PC-9 (cell line): ENCODE measurements at regions not wholly inside any gene's neighbourhood (a gene's known extent, or its start where the extent isn't known, plus 50 kb on each side); places are given as distances from the start of the nearest gene placed in this dataset.

Experiments used
- BruUV-seq: library from RNA; stranded (reverse); fragments of 400-500 nt; replicated peaks from 2 replicates; lab custom pipeline; 2021; lab: Mats Ljungman, UMichigan
- CTCF ChIA-PET: fragments of 300-600 bp; sonication (Branson Sonifier 250); formaldehyde crosslinking; loops from one replicate; lab custom pipeline; 2022; ENCODE audit warnings: antibody characterized with exemption; lab: Charles Lee
- POLR2A ChIA-PET: fragments of 300-600 bp; sonication (Branson Sonifier 250); formaldehyde crosslinking; loops from one replicate; lab custom pipeline; 2022; ENCODE audit warnings: antibody characterized with exemption; ENCODE audit not compliant: unreplicated experiment; lab: Charles Lee
- DNase-seq, 2 experiments: peaks; one replicate each; pipeline versions ENCODE4 v3.0.0 to v3.0.0-alpha.2; 2015 to 2022; ENCODE audit warnings: mixed read lengths in 1 of 2
- H2AFZ ChIP-seq: fragments of 200-600 bp; sonication (generic); 2 replicates; pipeline ENCODE4 v1.8.1; 2017; ENCODE audit warnings: antibody characterized with exemption
- H3F3A ChIP-seq: fragments of 200-600 bp; sonication (generic); 2 replicates; pipeline ENCODE4 v1.8.1; 2017; ENCODE audit warnings: antibody characterized with exemption, mild to moderate bottlenecking, low read depth; ENCODE audit not compliant: insufficient read depth
- H3K27ac ChIP-seq: fragments of 200-600 bp; sonication (generic); 2 replicates; pipeline ENCODE4 v1.6.1; 2016; ENCODE audit warnings: mixed run types
- H3K27me3 ChIP-seq: fragments of 200-600 bp; sonication (generic); 2 replicates; pipeline ENCODE4 v1.6.1; 2016; ENCODE audit warnings: low read depth, mixed run types; ENCODE audit not compliant: insufficient read depth
- H3K36me3 ChIP-seq: fragments of 200-600 bp; sonication (generic); 2 replicates; pipeline ENCODE4 v1.6.1; 2016; ENCODE audit warnings: low read depth, mixed run types
- H3K4me1 ChIP-seq: fragments of 200-600 bp; sonication (generic); replicated peaks from 2 replicates; pipeline ENCODE4 v1.6.1; 2016; ENCODE audit warnings: mixed run types; ENCODE audit not compliant: insufficient read depth
- H3K4me2 ChIP-seq: fragments of 200-600 bp; sonication (generic); 2 replicates; pipeline ENCODE4 v1.6.1; 2017; ENCODE audit warnings: mixed run types
- H3K4me3 ChIP-seq: fragments of 200-600 bp; sonication (generic); 2 replicates; pipeline ENCODE4 v1.6.1; 2016; ENCODE audit warnings: mixed run types
- H3K79me2 ChIP-seq: fragments of 200-600 bp; sonication (generic); 2 replicates; pipeline ENCODE4 v1.6.1; 2017; ENCODE audit warnings: low read depth, mixed run types
- H3K9me2 ChIP-seq: fragments of 200-600 bp; sonication (generic); 2 replicates; pipeline ENCODE4 v1.8.1; 2017; ENCODE audit warnings: mild to moderate bottlenecking; ENCODE audit not compliant: insufficient read depth
- H3K9me3 ChIP-seq: fragments of 200-600 bp; sonication (generic); 2 replicates; pipeline ENCODE4 v1.8.1; 2016; ENCODE audit warnings: low read depth; ENCODE audit not compliant: insufficient read depth
- H4K20me1 ChIP-seq: fragments of 200-600 bp; sonication (generic); 2 replicates; pipeline ENCODE4 v1.8.1; 2017; ENCODE audit not compliant: insufficient read depth
- EZH2 ChIP-seq: fragments of 200-600 bp; sonication (generic); IDR thresholded peaks from 2 replicates; pipeline ENCODE4 v1.8.0; 2017; ENCODE audit warnings: antibody characterized with exemption, low read depth
- intact Hi-C: fragments of 100-400 bp; cut with micrococcal nuclease; formaldehyde crosslinking; loops from one replicate; pipeline ENCODE4 v1.10.0; 2022; ENCODE audit not compliant: unreplicated experiment
- TF ChIP-seq, protein P1 (sequence below): fragments of 200-600 bp; sonication (generic); conservative IDR thresholded peaks from 2 replicates; pipeline ENCODE4 v1.6.1; 2017; ENCODE audit warnings: mixed run types, antibody characterized with exemption, mild to moderate bottlenecking, moderate library complexity

DNA sequence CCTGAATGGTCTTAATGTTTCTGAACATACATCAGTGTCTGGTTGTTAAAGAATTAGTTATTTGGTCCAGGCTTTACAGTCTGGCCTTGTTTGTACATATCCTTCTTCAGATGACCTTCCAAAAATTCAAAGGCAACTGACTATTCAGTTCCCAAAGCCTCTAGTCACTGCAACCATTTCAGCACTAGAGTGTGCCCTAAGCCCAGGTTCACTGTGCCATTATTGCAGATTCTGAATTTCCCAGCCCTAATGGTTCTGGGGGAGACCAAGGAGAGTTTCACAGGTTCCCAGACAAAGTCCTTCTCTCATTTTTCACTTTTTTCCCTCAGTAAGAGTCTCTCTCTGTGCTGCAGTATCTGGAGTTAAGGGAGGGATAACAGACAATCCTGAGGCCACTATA, 235.8 kb downstream of the TRAM1L1 start:
- TF ChIP-seq, protein P1, sequence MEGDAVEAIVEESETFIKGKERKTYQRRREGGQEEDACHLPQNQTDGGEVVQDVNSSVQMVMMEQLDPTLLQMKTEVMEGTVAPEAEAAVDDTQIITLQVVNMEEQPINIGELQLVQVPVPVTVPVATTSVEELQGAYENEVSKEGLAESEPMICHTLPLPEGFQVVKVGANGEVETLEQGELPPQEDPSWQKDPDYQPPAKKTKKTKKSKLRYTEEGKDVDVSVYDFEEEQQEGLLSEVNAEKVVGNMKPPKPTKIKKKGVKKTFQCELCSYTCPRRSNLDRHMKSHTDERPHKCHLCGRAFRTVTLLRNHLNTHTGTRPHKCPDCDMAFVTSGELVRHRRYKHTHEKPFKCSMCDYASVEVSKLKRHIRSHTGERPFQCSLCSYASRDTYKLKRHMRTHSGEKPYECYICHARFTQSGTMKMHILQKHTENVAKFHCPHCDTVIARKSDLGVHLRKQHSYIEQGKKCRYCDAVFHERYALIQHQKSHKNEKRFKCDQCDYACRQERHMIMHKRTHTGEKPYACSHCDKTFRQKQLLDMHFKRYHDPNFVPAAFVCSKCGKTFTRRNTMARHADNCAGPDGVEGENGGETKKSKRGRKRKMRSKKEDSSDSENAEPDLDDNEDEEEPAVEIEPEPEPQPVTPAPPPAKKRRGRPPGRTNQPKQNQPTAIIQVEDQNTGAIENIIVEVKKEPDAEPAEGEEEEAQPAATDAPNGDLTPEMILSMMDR: no peak
- TF ChIP-seq EZH2: no peak
- intact Hi-C loops: no loop called here

DNA sequence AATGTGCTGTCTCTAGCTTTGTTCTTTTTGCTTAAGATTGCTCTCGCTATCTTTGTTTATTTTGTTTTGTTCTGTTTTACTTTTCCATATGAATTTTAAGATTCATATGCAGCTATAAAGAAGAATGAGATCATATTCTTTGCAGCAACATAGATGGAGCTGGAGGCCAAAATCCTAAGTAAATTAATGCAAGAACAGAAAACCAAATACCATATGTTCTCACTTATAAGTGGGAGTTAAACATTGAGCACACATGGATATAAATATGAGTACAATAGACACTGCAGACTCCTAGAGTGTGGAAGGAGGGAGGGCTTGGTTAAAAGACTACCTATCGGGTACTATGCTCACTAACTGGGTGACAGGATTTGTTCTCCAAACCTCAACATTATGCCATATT, 237.8 kb downstream of the TRAM1L1 start:
- Histone ChIP-seq H3K27me3 (no peaks in the 10 kb centered on the region), H2AFZ (no peak overlapping the region), H4K20me1 (no peaks in the 10 kb centered on the region), H3K9me3 (no peaks in the 10 kb centered on the region), H3K27ac (no peak overlapping the region), H3F3A (no peaks in the 10 kb centered on the region), H3K4me3 (no peak overlapping the region), H3K79me2 (no peaks in the 10 kb centered on the region), H3K4me2 (no peak overlapping the region), H3K36me3 (no peaks in the 10 kb centered on the region), H3K9me2 (no peaks in the 10 kb centered on the region), H3K4me1 (no peaks in the 10 kb centered on the region)
- intact Hi-C loops: no loop called here
- BruUV-seq: no TSS peak
- TF ChIP-seq EZH2: no peak
- TF ChIP-seq, protein P1: no peak
- CTCF ChIA-PET: no interaction called here
- no peak for DNase-seq
- POLR2A ChIA-PET: no interaction called here

More for the DNA sequence above, 235.8 kb downstream of the TRAM1L1 start:
- no peak overlapping the region for H3K4me2 ChIP-seq
- H3K4me1 ChIP-seq: no peaks in the 10 kb centered on the region
- H3K9me2 ChIP-seq: no peaks in the 10 kb centered on the region
- no peaks in the 10 kb centered on the region for H3K79me2 ChIP-seq
- no peaks in the 10 kb centered on the region for H3K27me3 ChIP-seq
- H3F3A ChIP-seq: no peaks in the 10 kb centered on the region
- no peaks in the 10 kb centered on the region for H3K36me3 ChIP-seq
- H2AFZ ChIP-seq: no peak overlapping the region
- no peaks in the 10 kb centered on the region for H4K20me1 ChIP-seq
- no peaks in the 10 kb centered on the region for H3K9me3 ChIP-seq
- DNase-seq: no peak
- H3K4me3 ChIP-seq: no peak overlapping the region
- POLR2A ChIA-PET: no interaction called here
- BruUV-seq: no TSS peak
- H3K27ac ChIP-seq: no peak overlapping the region
- CTCF ChIA-PET: no interaction called here

DNA sequence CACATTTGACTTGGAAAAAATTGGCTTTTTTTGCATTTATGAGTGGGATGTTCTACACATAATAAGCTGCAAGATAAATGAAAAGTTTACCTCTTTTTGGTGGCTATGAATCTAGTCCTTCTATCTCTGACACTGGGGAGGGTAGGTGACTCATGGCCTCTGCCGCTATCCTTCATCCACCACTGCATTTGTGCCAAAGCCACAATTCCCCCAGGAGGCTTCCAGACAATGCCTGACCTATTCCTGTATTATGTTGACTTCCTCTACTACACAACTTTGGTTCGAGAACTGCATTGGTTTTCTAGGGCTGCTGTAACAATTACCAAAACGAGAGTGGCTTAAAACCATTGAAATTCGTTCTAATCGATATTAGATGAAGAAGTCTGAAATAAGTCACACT, 245.6 kb downstream of the TRAM1L1 start:
- H3K9me3 ChIP-seq: no peaks in the 10 kb centered on the region
- no TSS peak for BruUV-seq
- DNase-seq: no peak
- H3K27ac ChIP-seq: no peak overlapping the region
- ChIA-PET POLR2A (no interaction called here), CTCF (no interaction called here)
- H3K36me3 ChIP-seq: no peaks in the 10 kb centered on the region
- H3K4me1 ChIP-seq: no peaks in the 10 kb centered on the region
- TF ChIP-seq, protein P1: no peak
- TF ChIP-seq EZH2: no peak
- H3K4me3 ChIP-seq: no peak overlapping the region
- no peaks in the 10 kb centered on the region for H3K27me3 ChIP-seq
- no peaks in the 10 kb centered on the region for H4K20me1 ChIP-seq
- no peak overlapping the region for H2AFZ ChIP-seq
- intact Hi-C loops: no loop called here
- H3K4me2 ChIP-seq: no peak overlapping the region
- no peaks in the 10 kb centered on the region for H3K79me2 ChIP-seq
- no peaks in the 10 kb centered on the region for H3F3A ChIP-seq
- H3K9me2 ChIP-seq: no peaks in the 10 kb centered on the region
